Fibroblast of upper back skin (primary cell): ENCODE measurements at regions not wholly inside any gene's neighbourhood (a gene's known extent, or its start where the extent isn't known, plus 50 kb on each side); places are given as distances from the start of the nearest gene placed in this dataset.

Experiments used
- DNase-seq: peaks from one replicate; pipeline ENCODE4 v3.0.0-alpha.2; 2013

GRCh38 chr10:123421461-123421860 lies 244.7 kb upstream of the GPR26 start:
- DNase-seq = no peak

- DNase-seq = no peak
Observed at GRCh38 chr10:123422261-123422660, 243.9 kb upstream of the GPR26 start.

GRCh38 chr10:123424537-123424936 lies 241.6 kb upstream of the GPR26 start:
- DNase-seq = no peak

GRCh38 chr10:123425680-123426079 lies 240.5 kb upstream of the GPR26 start:
- DNase-seq = no peak

- no peak for DNase-seq
Observed at GRCh38 chr10:123427165-123427786, 238.9 kb upstream of the GPR26 start.

GRCh38 chr10:123428391-123428790 lies 237.8 kb upstream of the GPR26 start:
- no peak for DNase-seq

GRCh38 chr10:123429706-123430221 lies 236.4 kb upstream of the GPR26 start:
- peak; percentile 6 for DNase-seq

GRCh38 chr10:123433539-123433938 lies 232.6 kb upstream of the GPR26 start:
- DNase-seq = no peak

GRCh38 chr10:123434435-123435039 lies 231.6 kb upstream of the GPR26 start:
- no peak for DNase-seq

- DNase-seq = no peak
Observed at GRCh38 chr10:123442901-123443300, 223.3 kb upstream of the GPR26 start.

GRCh38 chr10:123443924-123444323 lies 222.2 kb upstream of the GPR26 start:
- no peak for DNase-seq

- no peak for DNase-seq
Observed at GRCh38 chr10:123445261-123445775, 220.8 kb upstream of the GPR26 start.

- no peak for DNase-seq
Observed at GRCh38 chr10:123446449-123447156, 219.6 kb upstream of the GPR26 start.

GRCh38 chr10:123449234-123449962 lies 216.8 kb upstream of the GPR26 start:
- no peak for DNase-seq

- DNase-seq = no peak
Observed at GRCh38 chr10:123450956-123451605, 215.1 kb upstream of the GPR26 start.

- no peak for DNase-seq
Observed at GRCh38 chr10:123451618-123452245, 214.4 kb upstream of the GPR26 start.

- DNase-seq = no peak
Observed at GRCh38 chr10:123454987-123455386, 211.2 kb upstream of the GPR26 start.

GRCh38 chr10:123455861-123456260 lies 210.3 kb upstream of the GPR26 start:
- no peak for DNase-seq

- no peak for DNase-seq
Observed at GRCh38 chr10:123458933-123459332, 207.2 kb upstream of the GPR26 start.

- no peak for DNase-seq
Observed at GRCh38 chr10:123459371-123460091, 206.6 kb upstream of the GPR26 start.

- no peak for DNase-seq
Observed at GRCh38 chr10:123462246-123462645, 203.9 kb upstream of the GPR26 start.
